GM19023 (cell line): ENCODE measurements at regions not wholly inside any gene's neighbourhood (a gene's known extent, or its start where the extent isn't known, plus 50 kb on each side); places are given as distances from the start of the nearest gene placed in this dataset.
"Not testable (repeated sequence)": the region's sequence is repeated elsewhere in the genome, so short reads cannot be mapped to it uniquely, and the experiment has no call there.

Experiments used
- ATAC-seq: cut with Tn5 transposase; IDR thresholded peaks from one replicate; pipeline ENCODE4 v1.9.1; 2021; ENCODE audit warnings: mild to moderate bottlenecking, moderate library complexity; ENCODE audit not compliant: unreplicated experiment

GRCh38 chr3:159038405-159038804 lies 236.6 kb downstream of the MFSD1 start:
- no peak for ATAC-seq

DNA sequence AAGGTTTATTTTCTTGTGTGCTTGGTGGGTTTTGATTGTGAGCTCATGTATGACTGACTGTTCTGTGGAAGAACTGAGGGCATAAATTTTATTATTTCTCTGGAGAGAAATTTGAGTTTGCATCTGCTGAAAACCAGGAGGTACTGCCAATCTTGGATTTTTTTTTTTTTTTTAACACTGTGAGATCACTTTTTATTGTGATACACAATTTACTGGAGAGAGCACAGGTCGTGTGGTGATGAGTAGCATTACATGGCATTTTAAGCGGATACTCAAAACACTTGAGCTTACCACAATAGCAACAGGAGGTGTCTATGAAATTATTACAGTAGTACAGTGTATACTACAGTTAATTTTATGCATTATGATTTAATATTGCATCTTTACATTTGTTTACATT lies 237.4 kb downstream of the MFSD1 start:
- no peak for ATAC-seq

DNA sequence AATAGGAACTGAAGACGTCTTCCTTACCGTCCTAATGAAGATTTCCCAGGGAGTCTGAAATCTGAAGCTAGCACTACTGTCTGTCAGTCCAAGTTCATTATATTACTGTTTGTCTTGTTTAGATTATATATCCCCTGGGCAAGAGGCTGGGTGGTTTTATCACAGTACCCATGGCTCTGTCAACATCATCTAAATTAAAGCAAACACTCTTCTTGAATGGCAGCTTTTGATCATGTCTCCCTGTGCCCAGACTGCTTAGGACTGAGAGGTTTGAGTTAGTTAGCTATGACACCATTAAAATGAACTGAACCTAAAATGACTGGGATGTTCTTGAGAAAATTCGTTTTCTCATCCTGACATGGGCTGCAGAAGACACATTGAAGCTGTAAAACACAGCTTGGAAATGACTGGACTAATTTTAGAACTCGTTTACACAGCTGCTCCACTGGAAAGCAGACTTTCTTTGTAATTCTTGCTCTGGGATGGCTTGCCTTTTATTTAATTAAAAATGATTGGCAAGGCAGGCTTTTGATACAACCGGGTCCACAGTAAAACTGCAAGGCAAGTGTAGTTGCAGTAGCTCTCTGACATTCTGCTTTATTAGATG lies 243.5 kb downstream of the MFSD1 start:
- ATAC-seq: no peak

DNA sequence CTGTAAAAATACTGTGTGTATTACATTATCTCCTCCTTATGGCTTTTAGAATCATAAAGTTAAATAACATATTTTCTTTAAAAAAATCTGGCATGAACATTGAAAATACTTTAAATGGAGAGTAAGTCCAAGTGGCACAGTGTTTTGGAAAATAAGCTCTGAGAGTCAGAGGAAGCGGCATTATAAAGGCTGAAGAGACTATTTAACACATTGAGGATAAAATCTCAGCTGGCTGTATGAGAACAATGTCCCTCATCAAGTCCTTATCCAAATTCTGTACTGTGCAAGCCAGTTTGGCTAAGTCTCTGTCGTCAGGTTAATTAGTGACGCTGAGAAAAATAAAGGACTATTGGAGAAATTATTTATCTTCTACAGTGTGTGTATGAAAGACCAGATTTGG lies 245.5 kb downstream of the MFSD1 start:
- ATAC-seq: no peak

- ATAC-seq: not testable (repeated sequence)
These were observed 250.6 kb downstream of the MFSD1 start for GRCh38 chr3:159052494-159052893.

GRCh38 chr3:159057621-159058020 lies 255.8 kb downstream of the MFSD1 start:
- ATAC-seq: no peak

GRCh38 chr3:159058859-159059258 lies 257.0 kb downstream of the MFSD1 start:
- ATAC-seq: no peak

DNA sequence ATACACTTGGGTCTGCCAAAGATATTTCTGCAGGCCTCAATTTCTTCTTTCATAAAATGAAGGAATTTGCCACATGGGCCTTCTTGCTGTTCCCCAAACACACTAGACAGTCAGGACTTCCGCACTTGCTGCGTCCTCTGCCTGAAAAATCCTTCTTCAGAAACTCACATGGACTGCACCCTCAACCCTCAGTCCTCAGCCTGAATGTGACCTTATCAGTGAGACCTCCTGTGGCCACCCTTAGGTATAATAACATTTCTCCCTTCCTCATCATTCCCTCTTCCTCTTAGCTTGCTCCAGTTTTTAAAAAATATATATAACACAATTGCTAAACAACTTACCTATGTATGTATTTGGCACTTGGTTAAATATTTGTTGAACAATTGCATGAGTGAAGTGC lies 257.5 kb downstream of the MFSD1 start:
- ATAC-seq: no peak

GRCh38 chr3:159062734-159063410 lies 261.0 kb downstream of the MFSD1 start:
- ATAC-seq: no peak

- no peak for ATAC-seq
These were observed 267.2 kb downstream of the MFSD1 start, which contains the start of gene IQCJ for GRCh38 chr3:159069091-159069490. IQCJ (plus strand) TSS chr3:159069319.

- no peak for ATAC-seq
These were observed 268.1 kb downstream of the MFSD1 start for GRCh38 chr3:159069866-159070425.

DNA sequence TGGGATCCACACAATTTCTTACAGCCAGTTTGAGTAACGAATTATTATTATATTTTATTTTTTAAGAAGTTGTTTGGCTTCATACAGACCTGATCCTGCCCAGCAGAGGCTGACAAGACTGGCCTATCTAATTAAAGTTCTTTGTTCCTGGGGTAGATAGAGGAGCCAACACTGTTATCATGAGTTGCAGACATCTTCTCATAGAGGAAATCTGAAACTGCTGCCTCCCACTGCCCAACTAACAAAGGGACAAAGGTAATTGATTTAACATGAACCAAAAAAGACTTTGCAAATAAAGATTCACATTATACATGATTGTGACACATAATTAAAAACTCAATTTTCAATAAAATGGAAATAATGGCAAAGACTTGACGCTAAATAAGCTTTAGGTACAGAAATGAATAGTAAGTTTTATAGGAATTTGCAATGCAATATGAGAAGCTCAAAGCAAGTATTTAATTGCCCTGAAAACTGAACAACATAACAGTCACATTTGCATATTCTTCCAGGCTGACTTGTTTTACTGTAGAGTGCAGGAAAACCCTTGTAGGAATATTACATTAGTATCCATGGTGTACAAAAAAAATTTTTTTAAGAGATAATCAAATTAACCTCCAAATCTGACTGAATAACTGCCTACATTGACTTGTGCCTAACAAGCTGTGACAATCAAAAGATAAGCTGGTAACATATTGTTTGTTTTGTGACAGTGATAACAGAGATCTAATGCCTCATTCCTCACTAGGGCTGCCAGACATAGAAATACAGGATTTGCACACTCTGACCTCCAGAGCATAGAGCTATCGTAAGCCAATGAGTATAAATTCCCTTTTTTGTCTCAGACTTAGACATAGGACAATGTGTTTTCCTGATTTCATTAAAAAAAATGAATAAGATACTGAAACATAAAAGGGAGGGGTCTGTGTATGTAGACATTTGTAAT lies 273.2 kb downstream of the MFSD1 start:
- ATAC-seq: no peak

DNA sequence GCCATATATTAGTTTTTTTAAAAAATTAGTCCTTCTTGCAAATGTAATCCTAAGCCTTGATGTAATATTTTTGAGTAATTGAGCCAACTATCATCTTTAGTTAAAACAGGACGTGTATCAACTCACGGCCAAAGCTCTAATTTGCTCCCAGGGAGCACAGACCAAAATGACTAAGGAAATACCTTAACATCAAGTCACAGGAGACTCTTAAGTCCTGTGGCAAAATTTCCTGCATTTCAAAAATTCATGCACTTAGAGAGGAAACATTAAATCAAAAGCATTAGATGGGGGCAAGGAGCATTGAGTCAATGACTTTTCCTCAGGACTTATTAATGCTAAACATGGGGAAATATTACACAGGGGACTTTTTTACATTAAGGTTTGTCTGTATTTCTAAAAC lies 276.0 kb downstream of the MFSD1 start:
- no peak for ATAC-seq

DNA sequence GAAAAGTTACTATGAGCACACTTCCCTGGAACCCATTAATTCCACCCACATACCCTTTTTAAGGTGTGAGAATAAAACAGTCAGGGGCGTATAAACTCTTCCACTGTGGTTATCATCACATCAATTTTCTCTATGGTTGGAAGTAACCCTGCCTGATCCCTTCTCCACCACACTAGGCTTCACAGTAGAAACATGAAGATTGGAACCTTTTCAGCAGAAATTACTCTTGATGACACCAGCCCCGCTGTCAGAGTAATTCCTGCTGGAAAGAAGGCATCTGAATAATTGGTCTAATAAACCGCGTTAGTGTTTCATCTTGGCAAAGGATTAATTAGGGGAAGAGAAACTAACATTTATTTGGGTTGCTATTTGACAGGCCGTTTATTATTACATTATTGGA lies 278.4 kb downstream of the MFSD1 start:
- no peak for ATAC-seq

GRCh38 chr3:159080821-159081220 lies 279.0 kb downstream of the MFSD1 start:
- no peak for ATAC-seq

- no peak for ATAC-seq
These were observed 280.7 kb downstream of the MFSD1 start for GRCh38 chr3:159082519-159082918.

DNA sequence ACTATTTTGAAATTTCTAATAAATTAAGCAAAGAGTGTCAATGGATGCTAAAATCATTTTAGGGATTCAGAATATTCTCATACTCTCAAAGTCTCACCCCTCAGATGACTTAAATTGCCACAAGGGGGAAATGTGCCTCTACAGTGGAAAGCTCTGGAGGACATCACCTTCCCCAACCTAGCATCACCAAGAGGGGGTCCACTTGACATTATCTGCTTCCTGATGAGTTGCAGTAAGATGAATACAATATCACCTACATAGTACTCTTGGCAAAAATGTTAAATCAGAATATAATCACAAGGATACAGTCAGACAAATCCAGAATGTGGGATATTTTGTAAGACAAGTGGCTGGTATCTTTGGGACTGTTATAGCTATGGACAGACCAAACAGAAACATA lies 290.1 kb downstream of the MFSD1 start:
- no peak for ATAC-seq

GRCh38 chr3:159102001-159102400 lies 300.1 kb downstream of the MFSD1 start:
- no peak for ATAC-seq

- no peak for ATAC-seq
These were observed 310.9 kb downstream of the MFSD1 start for GRCh38 chr3:159112724-159113123.

DNA sequence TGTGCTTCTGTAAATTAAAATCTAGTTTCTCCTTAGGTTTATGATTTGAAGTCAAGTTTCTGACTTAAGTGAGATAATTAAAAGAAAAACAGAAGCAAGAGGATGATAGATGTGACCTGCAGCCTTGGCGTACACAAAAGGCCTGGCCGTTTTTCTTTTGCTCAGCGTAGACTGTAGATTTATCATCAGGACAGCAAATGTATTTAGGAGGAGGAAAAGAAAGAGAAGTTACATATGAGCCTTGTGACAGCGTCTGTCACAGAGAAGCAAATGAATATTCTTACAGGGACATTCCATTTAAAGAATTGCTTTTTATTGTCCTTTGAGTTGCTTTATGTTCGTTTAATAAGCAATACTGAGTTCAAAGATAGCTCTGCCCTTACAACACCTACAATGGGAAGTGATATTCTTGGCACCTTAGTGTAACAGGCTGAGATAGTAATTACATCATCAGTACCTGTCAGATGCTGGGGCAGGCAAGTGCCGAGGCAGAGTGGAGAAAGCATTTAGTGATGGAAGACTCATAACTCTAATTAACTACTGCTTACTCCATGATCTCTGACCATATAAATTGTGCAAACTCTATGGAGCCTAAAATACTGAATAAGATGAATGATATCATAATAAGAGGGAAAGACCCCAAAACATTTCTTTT lies 311.5 kb downstream of the MFSD1 start:
- no peak for ATAC-seq

DNA sequence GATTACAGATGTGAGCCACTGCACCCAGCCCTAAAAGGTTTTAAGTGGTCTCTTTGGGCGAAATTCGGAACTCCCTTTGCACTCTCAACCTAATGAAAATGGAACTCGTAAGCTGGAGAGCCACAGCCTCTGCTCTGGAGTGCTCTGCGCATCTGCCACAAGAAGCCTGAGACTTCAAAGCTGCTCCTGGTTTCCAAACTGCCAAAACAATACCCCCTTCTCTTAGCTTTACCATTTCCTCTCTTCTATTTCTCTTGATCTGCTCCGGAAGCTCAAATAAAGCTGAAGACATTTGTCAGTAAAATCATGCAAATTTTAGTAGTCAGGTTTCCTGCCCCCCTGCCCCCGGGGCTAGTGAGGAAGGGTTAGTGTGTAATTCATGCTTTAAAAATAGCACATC lies 312.7 kb downstream of the MFSD1 start:
- no peak for ATAC-seq
